OCI-LY7 (cell line): ENCODE measurements at regions not wholly inside any gene's neighbourhood (a gene's known extent, or its start where the extent isn't known, plus 50 kb on each side); places are given as distances from the start of the nearest gene placed in this dataset.

ENCODE experiments used
- BruUV-seq: library from RNA; stranded (reverse); fragments of 400-500 nt; replicated peaks from 2 replicates; lab custom pipeline; 2021; lab: Mats Ljungman, UMichigan
- CTCF ChIA-PET: fragments of 300-600 bp; sonication (Branson Sonifier 250); formaldehyde crosslinking; loops from one replicate; lab custom pipeline; 2022; ENCODE audit warnings: antibody characterized with exemption; ENCODE audit not compliant: unreplicated experiment; lab: Charles Lee
- POLR2A ChIA-PET: fragments of 300-600 bp; sonication (Branson Sonifier 250); formaldehyde crosslinking; loops from one replicate; lab custom pipeline; 2022; ENCODE audit warnings: antibody characterized with exemption; lab: Charles Lee
- DNase-seq: peaks from one replicate; pipeline ENCODE4 v3.0.0-alpha.2; 2015; ENCODE audit warnings: low spot score
- H2AFZ ChIP-seq: fragments of 200-600 bp; sonication (generic), shearing (Covaris generic); 2 replicates; pipeline ENCODE4 v1.6.1; 2014; ENCODE audit warnings: mild to moderate bottlenecking, antibody characterized with exemption, low read length, moderate library complexity
- H3K27ac ChIP-seq: fragments of 200-600 bp; sonication (generic); 2 replicates; pipeline ENCODE4 v1.5.1; 2014; ENCODE audit warnings: mixed run types, low read depth, mild to moderate bottlenecking, moderate library complexity, low read length, inconsistent platforms; ENCODE audit not compliant: poor library complexity, severe bottlenecking
- H3K36me3 ChIP-seq: fragments of 200-600 bp; sonication (generic); 2 replicates; pipeline ENCODE4 v1.6.1; 2014; ENCODE audit warnings: mild to moderate bottlenecking, antibody characterized with exemption, low read length, moderate library complexity, mixed read lengths; ENCODE audit not compliant: insufficient read depth
- H3K4me1 ChIP-seq: fragments of 200-600 bp; sonication (generic); 2 replicates; pipeline ENCODE4 v1.5.1; 2014; ENCODE audit warnings: mild to moderate bottlenecking, low read length; ENCODE audit not compliant: insufficient read depth, poor library complexity, severe bottlenecking
- H3K4me2 ChIP-seq: fragments of 200-600 bp; sonication (generic); 2 replicates; pipeline ENCODE4 v1.6.1; 2014; ENCODE audit warnings: mild to moderate bottlenecking, low read length
- H3K4me3 ChIP-seq: fragments of 200-600 bp; sonication (generic); 2 replicates; pipeline ENCODE4 v1.5.1; 2014; ENCODE audit warnings: mild to moderate bottlenecking, low read depth, low read length; ENCODE audit not compliant: poor library complexity, severe bottlenecking
- H3K79me2 ChIP-seq: fragments of 200-600 bp; sonication (generic); 2 replicates; pipeline ENCODE4 v1.6.1; 2016; ENCODE audit warnings: low read depth, mild to moderate bottlenecking, low read length, moderate library complexity, mixed read lengths; ENCODE audit not compliant: insufficient read depth
- H3K9me2 ChIP-seq: fragments of 200-600 bp; sonication (generic); 2 replicates; pipeline ENCODE4 v1.6.1; 2016; ENCODE audit warnings: mild to moderate bottlenecking, low read length, mixed read lengths; ENCODE audit not compliant: insufficient read depth
- H3K9me3 ChIP-seq: fragments of 200-600 bp; sonication (generic); 2 replicates; pipeline ENCODE4 v1.6.1; 2014; ENCODE audit warnings: mild to moderate bottlenecking, mixed run types, low read length, mixed read lengths
- H4K20me1 ChIP-seq: fragments of 200-600 bp; sonication (generic); 2 replicates; pipeline ENCODE4 v1.6.1; 2014; ENCODE audit warnings: mild to moderate bottlenecking, antibody characterized with exemption, low read length, moderate library complexity, mixed read lengths; ENCODE audit not compliant: insufficient read depth
- CTCF ChIP-seq: fragments of 200-600 bp; sonication (generic); conservative IDR thresholded peaks from 2 replicates; pipeline ENCODE4 v1.5.1; 2014; ENCODE audit warnings: mild to moderate bottlenecking, antibody characterized with exemption, low read length, moderate library complexity, mixed read lengths
- EZH2phosphoT487 ChIP-seq: fragments of 200-600 bp; sonication (generic); IDR thresholded peaks from 2 replicates; pipeline ENCODE4 v1.6.1; 2018; ENCODE audit warnings: low read depth, borderline replicate concordance, mild to moderate bottlenecking, mixed run types, antibody characterized with exemption, low read length, moderate library complexity, mixed read lengths
- intact Hi-C: fragments of 100-400 bp; cut with micrococcal nuclease; formaldehyde crosslinking; loops from one replicate; pipeline ENCODE4 v1.10.0; 2022; ENCODE audit not compliant: unreplicated experiment

DNA sequence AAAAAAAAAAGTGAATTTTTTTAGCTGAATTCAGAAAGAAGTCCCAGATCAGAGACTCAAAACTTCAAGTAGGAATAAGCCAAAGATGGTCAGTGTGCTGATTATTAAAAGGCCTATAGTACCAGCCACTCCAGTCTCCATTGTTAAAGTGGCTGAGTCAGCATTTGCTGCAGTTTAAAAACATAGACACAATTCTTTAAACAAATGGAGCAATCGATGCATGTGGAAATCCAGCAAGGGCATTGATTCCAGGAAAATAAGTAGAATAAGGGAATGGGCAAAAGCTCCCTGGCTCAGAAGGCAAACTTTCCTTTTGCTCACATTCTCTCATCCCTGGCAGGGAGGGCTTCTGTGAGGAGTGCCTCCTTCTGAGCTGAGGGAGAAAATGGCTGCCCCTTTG, 317.6 kb downstream of the LRIG3 start:
- H3K79me2 ChIP-seq, result no peaks in the 10 kb centered on the region
- no peaks in the 10 kb centered on the region for H3K9me2 ChIP-seq
- intact Hi-C loops, result no loop called here
- H3K36me3 ChIP-seq, result no peaks in the 10 kb centered on the region
- POLR2A ChIA-PET, result no interaction called here
- TF ChIP-seq EZH2phosphoT487 (no peak), CTCF (no peak)
- H2AFZ ChIP-seq, result no peak overlapping the region
- no peaks in the 10 kb centered on the region for H3K4me1 ChIP-seq
- H3K4me3 ChIP-seq, result no peak overlapping the region
- CTCF ChIA-PET, result interaction anchor here (0.5 kb wide), 1 partner anchor 516 kb away, joined by 3 read pairs; no protein-coding TSS in a partner anchor
- BruUV-seq, result no TSS peak
- H3K9me3 ChIP-seq, result no peaks in the 10 kb centered on the region
- no peak overlapping the region for H3K27ac ChIP-seq
- no peaks in the 10 kb centered on the region for H4K20me1 ChIP-seq
- no peak for DNase-seq
- H3K4me2 ChIP-seq, result no peak overlapping the region

- Histone ChIP-seq H3K36me3 (no peaks in the 10 kb centered on the region), H3K9me3 (no peaks in the 10 kb centered on the region), H3K4me1 (no peaks in the 10 kb centered on the region), H2AFZ (no peak overlapping the region), H3K79me2 (no peaks in the 10 kb centered on the region), H3K4me3 (no peak overlapping the region), H3K4me2 (no peak overlapping the region), H4K20me1 (no peaks in the 10 kb centered on the region), H3K9me2 (no peaks in the 10 kb centered on the region), H3K27ac (no peak overlapping the region)
- CTCF ChIA-PET, result no interaction called here
- POLR2A ChIA-PET, result interaction anchor here (0.6 kb wide), 1 partner anchor 315 kb away, joined by 3 read pairs; no protein-coding TSS in a partner anchor
- DNase-seq, result no peak
- BruUV-seq, result no TSS peak
- intact Hi-C loops, result no loop called here
- TF ChIP-seq EZH2phosphoT487, result no peak
- no peak for TF ChIP-seq CTCF
Measured at GRCh38 chr12:58607805-58608204, 312.5 kb downstream of the LRIG3 start.

DNA sequence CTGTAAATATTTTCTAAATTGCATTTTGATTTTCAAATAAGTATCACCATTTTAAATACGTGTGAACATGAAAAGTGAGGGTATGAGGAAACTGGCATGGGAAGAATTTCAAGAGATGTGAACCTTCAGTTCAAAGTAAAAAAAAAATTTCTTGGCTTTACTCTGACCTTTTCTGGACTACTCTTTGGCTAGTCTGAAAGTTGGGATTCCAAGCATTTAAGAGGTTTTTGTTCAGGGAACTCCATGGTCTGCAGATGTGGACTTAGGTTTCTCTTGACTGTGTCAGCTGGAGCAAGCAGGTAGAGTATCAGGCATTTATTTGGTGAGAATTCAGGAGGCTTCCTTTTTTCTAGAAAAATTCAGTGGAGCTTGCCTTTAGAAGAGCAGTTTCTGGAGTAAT, 311.6 kb downstream of the LRIG3 start:
- POLR2A ChIA-PET, result interaction anchor here (0.6 kb wide), 1 partner anchor 316 kb away, joined by 3 read pairs; no protein-coding TSS in a partner anchor

More for the DNA sequence above, 311.6 kb downstream of the LRIG3 start:
- TF ChIP-seq CTCF, result no peak
- TF ChIP-seq EZH2phosphoT487, result no peak
- H3K4me1 ChIP-seq, result no peaks in the 10 kb centered on the region
- no peaks in the 10 kb centered on the region for H3K9me3 ChIP-seq
- H3K9me2 ChIP-seq, result no peaks in the 10 kb centered on the region
- CTCF ChIA-PET, result no interaction called here
- H3K4me3 ChIP-seq, result no peak overlapping the region
- DNase-seq, result no peak
- BruUV-seq, result no TSS peak
- no peak overlapping the region for H3K27ac ChIP-seq
- no peaks in the 10 kb centered on the region for H3K79me2 ChIP-seq
- H2AFZ ChIP-seq, result no peak overlapping the region
- H3K4me2 ChIP-seq, result no peak overlapping the region
- intact Hi-C loops, result no loop called here
- no peaks in the 10 kb centered on the region for H4K20me1 ChIP-seq
- H3K36me3 ChIP-seq, result no peaks in the 10 kb centered on the region
